ENCODE measurements at regions not wholly inside any gene's neighbourhood (a gene's known extent, or its start where the extent isn't known, plus 50 kb on each side); places are given as distances from the start of the nearest gene placed in this dataset.
A peak's percentile ranks its signal among the peaks of the same experiment; 100 is the strongest.
"Not testable (repeated sequence)": the region's sequence is repeated elsewhere in the genome, so short reads cannot be mapped to it uniquely, and the experiment has no call there.

DNA sequence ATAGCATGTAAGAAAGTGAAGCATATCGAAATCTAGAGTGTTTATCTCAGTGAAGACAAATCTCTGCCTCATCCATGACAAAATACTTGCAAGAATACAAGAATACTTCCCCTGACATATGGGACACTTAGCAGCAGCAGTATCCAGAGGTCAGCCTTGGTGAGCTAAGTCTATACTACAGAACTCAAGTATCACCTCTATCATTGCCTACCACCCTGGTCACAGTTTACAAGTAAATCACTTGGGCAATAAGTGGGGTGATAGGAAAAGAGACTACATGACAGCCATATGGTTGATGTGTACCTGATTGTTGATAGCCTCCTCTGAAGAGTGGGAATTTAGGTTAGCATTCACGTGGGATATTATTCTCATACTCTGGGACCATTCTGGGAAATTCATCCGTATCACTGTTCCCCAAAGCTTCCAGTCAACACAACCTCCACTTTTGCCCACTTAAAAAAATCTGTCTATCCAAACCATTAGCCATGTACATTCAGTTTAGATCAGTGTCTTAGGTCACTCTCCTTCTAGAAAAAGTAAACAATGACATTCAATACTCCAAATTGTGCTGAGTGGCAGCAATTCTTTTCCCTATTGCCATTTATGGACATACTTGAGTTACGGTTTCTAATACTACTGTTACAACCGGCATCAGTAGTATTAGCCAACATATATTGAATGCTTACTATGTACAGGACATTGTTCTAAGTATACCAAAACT lies 118.2 kb upstream of the PRSS16 start:
- no peak for DNase-seq (ENCODE audit: low spot score in 2 of 2)
- 94% methylated on average over 5 of the region's 5 CpGs for WGBS, 2 donors
- H3K4me3 ChIP-seq (ENCODE audit: low read depth, poor library complexity, severe bottlenecking): no peak overlapping the region
- TF ChIP-seq, protein P1, sequence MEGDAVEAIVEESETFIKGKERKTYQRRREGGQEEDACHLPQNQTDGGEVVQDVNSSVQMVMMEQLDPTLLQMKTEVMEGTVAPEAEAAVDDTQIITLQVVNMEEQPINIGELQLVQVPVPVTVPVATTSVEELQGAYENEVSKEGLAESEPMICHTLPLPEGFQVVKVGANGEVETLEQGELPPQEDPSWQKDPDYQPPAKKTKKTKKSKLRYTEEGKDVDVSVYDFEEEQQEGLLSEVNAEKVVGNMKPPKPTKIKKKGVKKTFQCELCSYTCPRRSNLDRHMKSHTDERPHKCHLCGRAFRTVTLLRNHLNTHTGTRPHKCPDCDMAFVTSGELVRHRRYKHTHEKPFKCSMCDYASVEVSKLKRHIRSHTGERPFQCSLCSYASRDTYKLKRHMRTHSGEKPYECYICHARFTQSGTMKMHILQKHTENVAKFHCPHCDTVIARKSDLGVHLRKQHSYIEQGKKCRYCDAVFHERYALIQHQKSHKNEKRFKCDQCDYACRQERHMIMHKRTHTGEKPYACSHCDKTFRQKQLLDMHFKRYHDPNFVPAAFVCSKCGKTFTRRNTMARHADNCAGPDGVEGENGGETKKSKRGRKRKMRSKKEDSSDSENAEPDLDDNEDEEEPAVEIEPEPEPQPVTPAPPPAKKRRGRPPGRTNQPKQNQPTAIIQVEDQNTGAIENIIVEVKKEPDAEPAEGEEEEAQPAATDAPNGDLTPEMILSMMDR (IDR thresholded peaks at IDR 0.05): no peak
- no peak for TF ChIP-seq POLR2A (IDR thresholded peaks at IDR 0.05)
- intact Hi-C loops (cut with DNase I; ENCODE audit: low total_unique reads): no loop called here

DNA sequence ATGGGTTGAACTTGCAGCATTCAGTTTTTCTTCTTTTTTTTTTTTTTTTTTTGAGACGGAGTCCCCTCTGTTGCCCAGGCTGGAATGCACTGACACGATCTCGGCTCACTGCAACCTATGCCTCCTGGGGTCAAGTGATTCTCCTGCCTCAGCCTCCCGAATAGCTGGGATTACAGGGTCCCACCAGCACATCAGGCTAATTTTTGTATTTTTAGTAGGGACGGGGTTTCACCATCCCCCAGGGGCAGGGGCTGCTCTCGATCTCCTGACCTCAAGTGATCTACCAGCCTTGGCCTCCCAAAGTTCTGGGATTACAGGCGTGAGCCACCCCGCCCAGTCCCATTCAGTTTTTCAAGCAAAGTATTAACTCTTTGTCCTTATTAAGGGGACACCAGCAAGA lies 117.6 kb upstream of the PRSS16 start:
- TF ChIP-seq POLR2A (IDR thresholded peaks at IDR 0.05): no peak
- TF ChIP-seq, protein P1 (IDR thresholded peaks at IDR 0.05): no peak
- no peak overlapping the region for H3K4me3 ChIP-seq (ENCODE audit: low read depth, poor library complexity, severe bottlenecking)
- intact Hi-C loops (cut with DNase I; ENCODE audit: low total_unique reads): no loop called here
- DNase-seq (ENCODE audit: low spot score in 2 of 2): no peak
- 89 to 90% methylated on average over 8 of the region's 8 CpGs for whole genome bisulfite sequencing, 2 donors

DNA sequence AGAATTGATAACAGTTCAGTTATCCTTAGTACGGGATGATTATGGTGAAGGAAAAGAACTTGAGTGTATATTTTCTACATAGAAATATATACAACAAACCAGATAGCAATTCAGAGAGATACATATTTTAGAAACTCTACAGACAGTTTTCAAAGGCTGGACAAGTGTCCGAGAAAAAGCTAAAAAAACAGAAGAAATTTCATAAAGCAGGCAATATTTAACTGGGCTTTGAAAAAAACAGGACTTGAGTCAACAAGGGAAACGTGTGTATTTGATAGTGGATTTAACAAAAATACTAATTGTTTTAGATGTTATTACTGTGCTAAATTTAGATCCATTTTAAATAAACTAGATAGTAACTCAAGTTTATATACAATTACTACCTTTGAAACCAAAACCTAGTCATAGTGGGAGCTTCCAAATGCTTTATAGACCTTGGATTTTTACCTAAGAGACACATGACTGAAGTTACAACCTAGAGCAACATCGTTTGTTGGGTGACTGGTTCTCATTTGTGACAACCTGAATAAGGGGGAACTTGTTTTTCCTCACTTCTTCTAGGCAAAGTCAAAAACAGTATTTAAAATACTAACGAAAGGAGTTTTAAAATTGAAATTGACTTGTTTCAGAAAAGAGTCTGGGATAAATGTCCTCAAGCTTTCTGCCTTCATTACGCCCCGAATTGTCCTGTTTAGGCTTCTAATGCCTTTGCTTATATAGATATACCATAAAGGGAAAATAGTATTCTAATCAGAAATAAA lies 116.7 kb upstream of the PRSS16 start:
- intact Hi-C loops (cut with DNase I; ENCODE audit: low total_unique reads): no loop called here
- WGBS, 2 donors: 42 to 44% methylated on average over 7 of the region's 7 CpGs
- peak overlapping the region; percentile 23 for H3K4me3 ChIP-seq (ENCODE audit: low read depth, poor library complexity, severe bottlenecking)
- no peak for DNase-seq (ENCODE audit: low spot score in 2 of 2)
- TF ChIP-seq POLR2A (IDR thresholded peaks at IDR 0.05): no peak
- TF ChIP-seq, protein P1 (IDR thresholded peaks at IDR 0.05): no peak

DNA sequence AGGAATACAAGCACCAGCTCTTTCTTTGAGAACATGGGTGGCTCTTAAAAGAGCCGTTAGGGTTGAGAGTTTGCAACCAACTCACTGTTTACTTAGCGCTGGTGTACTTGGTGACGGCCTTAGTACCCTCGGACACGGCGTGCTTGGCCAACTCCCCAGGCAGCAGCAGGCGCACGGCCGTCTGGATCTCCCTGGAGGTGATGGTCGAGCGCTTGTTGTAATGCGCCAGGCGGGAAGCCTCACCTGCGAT lies 115.3 kb upstream of the PRSS16 start:
- peak overlapping the region; percentile 30 for H3K4me3 ChIP-seq (ENCODE audit: low read depth, poor library complexity, severe bottlenecking)
- intact Hi-C loops (cut with DNase I; ENCODE audit: low total_unique reads); DNase-seq (ENCODE audit: low spot score in 2 of 2): not testable (repeated sequence)
- 0% methylated on average over 4 to 8 of the region's 14 CpGs for WGBS, 2 donors

DNA sequence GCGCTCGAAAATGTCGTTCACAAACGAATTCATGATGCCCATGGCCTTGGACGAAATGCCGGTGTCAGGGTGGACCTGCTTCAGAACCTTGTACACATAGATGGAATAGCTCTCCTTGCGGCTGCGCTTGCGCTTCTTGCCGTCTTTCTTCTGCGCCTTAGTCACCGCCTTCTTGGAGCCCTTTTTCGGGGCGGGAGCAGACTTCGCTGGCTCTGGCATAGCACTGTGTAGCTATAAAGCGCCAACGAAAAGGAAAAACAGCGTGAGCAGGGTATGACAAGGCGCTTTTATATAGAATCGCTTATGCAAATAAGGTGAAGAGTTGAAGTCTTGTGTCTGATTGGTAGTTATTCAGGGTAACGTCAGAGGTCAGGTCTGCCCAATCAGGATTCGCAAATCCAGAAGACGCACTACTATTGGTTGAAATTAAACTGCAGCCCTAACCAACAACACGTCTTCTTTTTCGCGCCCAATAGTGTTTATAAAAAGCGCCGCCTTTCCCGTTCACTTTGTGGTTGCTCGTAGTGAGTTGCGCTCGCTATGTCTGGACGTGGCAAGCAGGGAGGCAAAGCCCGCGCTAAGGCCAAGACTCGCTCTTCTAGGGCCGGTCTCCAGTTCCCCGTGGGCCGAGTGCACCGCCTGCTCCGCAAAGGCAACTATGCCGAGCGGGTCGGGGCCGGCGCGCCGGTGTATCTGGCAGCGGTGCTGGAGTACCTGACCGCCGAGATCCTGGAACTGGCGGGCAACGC lies 114.8 kb upstream of the PRSS16 start:
- WGBS, 2 donors: 1% methylated on average over 43 to 53 of the region's 53 CpGs

More for the DNA sequence above, 114.8 kb upstream of the PRSS16 start:
- peak overlapping the region; percentile 39 for H3K4me3 ChIP-seq (ENCODE audit: low read depth, poor library complexity, severe bottlenecking)
- TF ChIP-seq, protein P1 (IDR thresholded peaks at IDR 0.05): no peak
- peak in 1 of 2 donors; percentile 81 for TF ChIP-seq POLR2A (IDR thresholded peaks at IDR 0.05)
- peak; percentile 96 to 97 for DNase-seq (ENCODE audit: low spot score in 2 of 2)
- intact Hi-C loops (cut with DNase I; ENCODE audit: low total_unique reads): no loop called here
